ENCODE measurements at regions not wholly inside any gene's neighbourhood (a gene's known extent, or its start where the extent isn't known, plus 50 kb on each side); places are given as distances from the start of the nearest gene placed in this dataset.

GRCh38 chr2:235334179-235334578 lies 159.7 kb upstream of the AGAP1 start:
- DNase-seq (ENCODE audit: insufficient read length, low spot score) (no peak), FAIRE-seq (no peak)

GRCh38 chr2:235343156-235343774 lies 150.6 kb upstream of the AGAP1 start:
- DNase-seq (ENCODE audit: insufficient read length, low spot score) = no peak
- no peak for FAIRE-seq

- FAIRE-seq (no peak), DNase-seq (ENCODE audit: insufficient read length, low spot score) (no peak)
These were observed 150.0 kb upstream of the AGAP1 start for GRCh38 chr2:235343869-235344268.

- DNase-seq (ENCODE audit: insufficient read length, low spot score) (no peak), FAIRE-seq (no peak)
These were observed 148.1 kb upstream of the AGAP1 start for GRCh38 chr2:235345745-235346144.

- DNase-seq (ENCODE audit: insufficient read length, low spot score) = no peak
- no peak for FAIRE-seq
These were observed 146.2 kb upstream of the AGAP1 start for GRCh38 chr2:235347691-235348090.

- no peak for FAIRE-seq
- DNase-seq (ENCODE audit: insufficient read length, low spot score) = no peak
These were observed 145.5 kb upstream of the AGAP1 start for GRCh38 chr2:235348329-235348728.

GRCh38 chr2:235350234-235350633 lies 143.6 kb upstream of the AGAP1 start:
- no peak for FAIRE-seq
- no peak for DNase-seq (ENCODE audit: insufficient read length, low spot score)

- no peak for DNase-seq (ENCODE audit: insufficient read length, low spot score)
- FAIRE-seq = no peak
These were observed 141.3 kb upstream of the AGAP1 start for GRCh38 chr2:235352541-235352940.

GRCh38 chr2:235357881-235358280 lies 136.0 kb upstream of the AGAP1 start:
- no peak for DNase-seq (ENCODE audit: insufficient read length, low spot score)
- no peak for FAIRE-seq

- no peak for DNase-seq (ENCODE audit: insufficient read length, low spot score)
- FAIRE-seq = no peak
These were observed 134.8 kb upstream of the AGAP1 start for GRCh38 chr2:235358981-235359471.

GRCh38 chr2:235360446-235360845 lies 133.4 kb upstream of the AGAP1 start:
- no peak for DNase-seq (ENCODE audit: insufficient read length, low spot score)
- no peak for FAIRE-seq

GRCh38 chr2:235365743-235366142 lies 128.1 kb upstream of the AGAP1 start:
- no peak for FAIRE-seq

GRCh38 chr2:235366390-235366789 lies 127.5 kb upstream of the AGAP1 start:
- FAIRE-seq (no peak), DNase-seq (ENCODE audit: insufficient read length, low spot score) (no peak)

More at GRCh38 chr2:235365743-235366142, 128.1 kb upstream of the AGAP1 start:
- DNase-seq (ENCODE audit: insufficient read length, low spot score) = no peak

- DNase-seq (ENCODE audit: insufficient read length, low spot score) (no peak), FAIRE-seq (no peak)
These were observed 127.0 kb upstream of the AGAP1 start for GRCh38 chr2:235366807-235367206.

- DNase-seq (ENCODE audit: insufficient read length, low spot score) (no peak), FAIRE-seq (no peak)
These were observed 122.8 kb upstream of the AGAP1 start for GRCh38 chr2:235371018-235371417.

- DNase-seq (ENCODE audit: insufficient read length, low spot score) = no peak
- FAIRE-seq = no peak
These were observed 120.7 kb upstream of the AGAP1 start for GRCh38 chr2:235373171-235373570.

GRCh38 chr2:235377176-235377575 lies 116.7 kb upstream of the AGAP1 start:
- no peak for FAIRE-seq
- DNase-seq (ENCODE audit: insufficient read length, low spot score) = no peak

- no peak for FAIRE-seq
- no peak for DNase-seq (ENCODE audit: insufficient read length, low spot score)
These were observed 115.6 kb upstream of the AGAP1 start for GRCh38 chr2:235378246-235378645.

- no peak for DNase-seq (ENCODE audit: insufficient read length, low spot score)
- FAIRE-seq = no peak
These were observed 114.9 kb upstream of the AGAP1 start for GRCh38 chr2:235378944-235379343.

GRCh38 chr2:235381261-235381912 lies 112.5 kb upstream of the AGAP1 start:
- FAIRE-seq (no peak), DNase-seq (ENCODE audit: insufficient read length, low spot score) (no peak)

- FAIRE-seq (no peak), DNase-seq (ENCODE audit: insufficient read length, low spot score) (no peak)
These were observed 111.7 kb upstream of the AGAP1 start for GRCh38 chr2:235382179-235382578.

- no peak for DNase-seq (ENCODE audit: insufficient read length, low spot score)
- no peak for FAIRE-seq
These were observed 111.2 kb upstream of the AGAP1 start for GRCh38 chr2:235382601-235383000.
